Esophagus muscularis mucosa (tissue), 4 donors: ENCODE measurements at regions not wholly inside any gene's neighbourhood (a gene's known extent, or its start where the extent isn't known, plus 50 kb on each side); places are given as distances from the start of the nearest gene placed in this dataset.

Source experiments
- DNase-seq: peaks from one replicate; pipeline ENCODE4 v3.0.0-alpha.2; 2017; ENCODE audit errors: extremely low spot score
- H3K27ac ChIP-seq, 4 donors: fragments of 200-600 bp; sonication (generic); replicated peaks in 1 of 4; 1 replicate in 3 of 4; 2 replicates in 1 of 4; pipeline ENCODE4 v1.5.1; 2016 to 2019; ENCODE audit warnings: mild to moderate bottlenecking in 1 of 4
- H3K27me3 ChIP-seq, 4 donors: fragments of 200-600 bp; sonication (generic); one replicate each; pipeline versions ENCODE4 v1.5.1 to v1.6.0; 2016 to 2019
- H3K36me3 ChIP-seq, 4 donors: fragments of 200-600 bp; sonication (generic); one replicate each; pipeline ENCODE4 v1.5.1; 2016 to 2019
- H3K4me1 ChIP-seq, 4 donors: fragments of 200-600 bp; sonication (generic); one replicate each; pipeline ENCODE4 v1.5.1; 2016 to 2019
- H3K4me3 ChIP-seq, 4 donors: fragments of 200-600 bp; sonication (generic); 1 replicate in 2 of 4; 2 replicates in 2 of 4; pipeline ENCODE4 v1.5.1; 2016 to 2019; ENCODE audit warnings: mild to moderate bottlenecking in 4 of 4, moderate library complexity in 1 of 4
- H3K9me3 ChIP-seq, 4 donors: fragments of 200-600 bp; sonication (generic); 1 replicate in 3 of 4; 2 replicates in 1 of 4; pipeline ENCODE4 v1.5.1; 2016 to 2019
- EP300 ChIP-seq: sonication (generic); formaldehyde crosslinking; IDR thresholded peaks from one replicate; pipeline ENCODE4 v1.6.1; 2017; ENCODE audit warnings: antibody characterized with exemption
- POLR2A ChIP-seq: fragments of 450-650 bp; IDR thresholded peaks from one replicate; pipeline ENCODE4 v1.6.1; 2017; ENCODE audit warnings: antibody characterized with exemption, moderate library complexity, mild to moderate bottlenecking, low read depth
- POLR2AphosphoS5 ChIP-seq, 2 donors: sonication (generic); formaldehyde crosslinking; IDR thresholded peaks; one replicate each; pipeline ENCODE4 v1.6.1; 2017; ENCODE audit warnings: antibody characterized with exemption in 2 of 2
- WGBS: methylation state at CpG from one replicate; pipeline ENCODE4 v1.1.5; 2018; 5-methylcytosine and 5-hydroxymethylcytosine counted together
- intact Hi-C: fragments of 100-400 bp; cut with DNase I; formaldehyde crosslinking; loops from one replicate; pipeline ENCODE4 v1.15.1; 2023
- TF ChIP-seq, protein P1 (sequence below), 3 experiments: fragments of 200-600 bp in 2 of 3; fragments of 450-650 bp in 1 of 3; sonication (generic) in 2 of 3; IDR thresholded peaks; one replicate each; pipeline ENCODE4 v1.5.1; 2017 to 2019; ENCODE audit warnings: antibody characterized with exemption in 3 of 3, mild to moderate bottlenecking in 2 of 3, moderate library complexity in 1 of 3

DNA sequence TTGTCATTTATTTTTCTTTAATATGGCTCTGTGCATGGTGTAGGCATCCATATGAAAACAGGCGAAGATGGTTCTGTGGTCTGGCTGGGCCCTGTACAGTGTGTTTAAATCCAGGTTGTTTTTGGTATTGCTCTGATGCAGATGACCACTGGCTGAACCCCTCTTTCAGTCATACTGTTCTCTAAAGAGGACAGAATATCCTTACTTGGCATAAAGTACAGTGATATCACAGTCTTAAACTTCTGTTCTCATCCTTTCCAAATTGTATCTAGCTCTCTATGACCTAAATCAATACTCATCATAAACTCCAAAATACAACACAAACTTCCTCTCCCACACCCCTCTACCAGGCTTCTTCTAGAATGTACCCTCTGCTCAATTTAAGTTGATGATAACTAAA, 252.7 kb upstream of the FAR2 start:
- peaks cover 0 to 5% (median 0%) of the 10 kb centered on the region in 4 donors for H3K4me1 ChIP-seq
- H3K36me3 ChIP-seq = no peaks in the 10 kb centered on the region
- H3K4me3 ChIP-seq = no peak overlapping the region
- H3K27me3 ChIP-seq = no peaks in the 10 kb centered on the region
- peaks cover 0 to 4% (median 2%) of the 10 kb centered on the region in 4 donors for H3K9me3 ChIP-seq
- no peak for TF ChIP-seq EP300
- TF ChIP-seq POLR2A = no peak
- no peak for TF ChIP-seq POLR2AphosphoS5 (IDR thresholded peaks at IDR 0.05)
- TF ChIP-seq, protein P1, sequence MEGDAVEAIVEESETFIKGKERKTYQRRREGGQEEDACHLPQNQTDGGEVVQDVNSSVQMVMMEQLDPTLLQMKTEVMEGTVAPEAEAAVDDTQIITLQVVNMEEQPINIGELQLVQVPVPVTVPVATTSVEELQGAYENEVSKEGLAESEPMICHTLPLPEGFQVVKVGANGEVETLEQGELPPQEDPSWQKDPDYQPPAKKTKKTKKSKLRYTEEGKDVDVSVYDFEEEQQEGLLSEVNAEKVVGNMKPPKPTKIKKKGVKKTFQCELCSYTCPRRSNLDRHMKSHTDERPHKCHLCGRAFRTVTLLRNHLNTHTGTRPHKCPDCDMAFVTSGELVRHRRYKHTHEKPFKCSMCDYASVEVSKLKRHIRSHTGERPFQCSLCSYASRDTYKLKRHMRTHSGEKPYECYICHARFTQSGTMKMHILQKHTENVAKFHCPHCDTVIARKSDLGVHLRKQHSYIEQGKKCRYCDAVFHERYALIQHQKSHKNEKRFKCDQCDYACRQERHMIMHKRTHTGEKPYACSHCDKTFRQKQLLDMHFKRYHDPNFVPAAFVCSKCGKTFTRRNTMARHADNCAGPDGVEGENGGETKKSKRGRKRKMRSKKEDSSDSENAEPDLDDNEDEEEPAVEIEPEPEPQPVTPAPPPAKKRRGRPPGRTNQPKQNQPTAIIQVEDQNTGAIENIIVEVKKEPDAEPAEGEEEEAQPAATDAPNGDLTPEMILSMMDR (IDR thresholded peaks at IDR 0.05) = no peak
- no peak for DNase-seq
- 85% methylated on average over 1 of the region's 1 CpG for WGBS
- no peak overlapping the region for H3K27ac ChIP-seq
- intact Hi-C loops = no loop called here

DNA sequence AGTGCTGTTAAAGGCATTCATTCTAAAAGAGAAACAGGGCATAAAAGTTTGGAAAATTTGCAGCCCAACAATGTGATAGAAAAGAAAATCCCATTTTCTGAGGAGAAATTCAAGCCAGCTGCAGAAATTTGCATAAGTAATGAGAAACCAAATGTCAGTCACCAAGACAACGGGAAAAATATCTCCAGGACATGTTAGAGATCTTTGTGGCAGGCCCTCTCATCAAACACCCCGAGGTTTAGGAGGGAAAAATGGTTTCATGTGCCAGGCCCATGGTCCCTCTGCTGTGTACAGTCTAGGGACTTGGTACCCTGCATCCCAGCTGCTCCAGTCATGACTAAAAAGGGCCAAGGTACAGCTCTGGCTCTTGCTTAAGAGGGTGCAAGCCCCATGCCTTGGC, 251.0 kb upstream of the FAR2 start:
- Histone ChIP-seq H3K36me3 (no peaks in the 10 kb centered on the region), H3K4me1 (peaks cover 0 to 5% (median 0%) of the 10 kb centered on the region in 4 donors), H3K4me3 (no peak overlapping the region), H3K27me3 (no peaks in the 10 kb centered on the region), H3K9me3 (peaks cover 0 to 8% (median 2%) of the 10 kb centered on the region in 4 donors), H3K27ac (no peak overlapping the region)
- WGBS = 36% methylated on average over 2 of the region's 2 CpGs
- intact Hi-C loops = no loop called here
- DNase-seq = no peak
- TF ChIP-seq EP300 = no peak
- no peak for TF ChIP-seq POLR2A
- TF ChIP-seq POLR2AphosphoS5 (IDR thresholded peaks at IDR 0.05) = no peak
- TF ChIP-seq, protein P1 (IDR thresholded peaks at IDR 0.05) = no peak

DNA sequence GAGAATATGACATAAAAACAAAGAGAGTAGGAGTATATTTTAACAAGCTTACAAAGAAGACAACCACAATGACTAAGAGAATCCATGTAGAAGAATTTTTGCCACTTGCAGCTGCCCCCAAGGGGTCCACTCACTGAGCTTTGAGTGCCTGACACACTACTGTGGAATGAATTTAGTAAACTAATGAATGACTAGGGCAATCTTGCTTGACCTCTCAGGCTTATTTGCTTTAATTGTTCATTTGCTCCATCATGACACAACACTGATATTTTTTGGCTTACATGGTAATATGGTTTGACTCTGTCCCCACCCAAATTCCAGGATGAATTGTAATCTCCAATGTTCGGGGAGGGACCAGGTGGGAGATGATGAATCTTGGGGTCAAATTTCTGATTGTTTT, 249.1 kb upstream of the FAR2 start:
- TF ChIP-seq, protein P1 (IDR thresholded peaks at IDR 0.05) = no peak
- no peak for TF ChIP-seq EP300
- no peak for TF ChIP-seq POLR2AphosphoS5 (IDR thresholded peaks at IDR 0.05)
- TF ChIP-seq POLR2A = no peak
- Histone ChIP-seq H3K27me3 (no peaks in the 10 kb centered on the region), H3K27ac (no peak overlapping the region), H3K4me1 (no peaks in the 10 kb centered on the region), H3K36me3 (no peaks in the 10 kb centered on the region), H3K9me3 (peaks cover 0 to 8% (median 2%) of the 10 kb centered on the region in 4 donors), H3K4me3 (no peak overlapping the region)
- WGBS = 79% methylated on average over 1 of the region's 1 CpG
- intact Hi-C loops = no loop called here
- no peak for DNase-seq

DNA sequence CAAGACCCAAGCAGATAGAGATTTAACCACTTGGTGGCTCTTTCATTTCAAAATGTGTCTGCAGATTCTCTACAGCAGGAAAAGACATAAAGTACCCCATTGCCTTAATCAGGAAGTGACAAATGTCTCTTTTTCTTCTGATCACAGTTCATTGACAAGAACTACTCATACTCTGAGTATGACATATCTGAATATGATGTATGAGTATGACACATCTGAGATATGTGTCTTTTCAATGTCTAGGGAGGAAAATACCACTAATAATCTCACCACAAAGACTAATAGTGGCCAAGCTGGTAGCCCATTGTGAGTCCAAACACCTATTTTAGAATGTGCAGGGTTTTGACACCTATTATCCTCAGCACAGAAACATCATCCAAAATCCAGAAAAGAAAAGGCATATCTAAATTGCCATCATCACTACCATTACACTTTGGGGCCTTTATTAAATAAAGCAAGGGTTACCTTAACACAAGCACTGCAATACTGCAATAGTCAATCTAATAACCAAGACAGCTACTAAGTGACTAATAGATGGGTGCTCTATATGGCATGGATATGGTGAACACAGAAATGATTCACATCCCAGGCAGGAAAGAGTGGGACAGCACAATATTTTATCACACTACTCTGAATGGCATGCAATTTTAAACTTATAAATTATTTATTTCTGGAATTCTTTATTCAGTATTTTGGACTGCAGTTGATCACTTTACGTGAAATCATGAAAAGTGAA, 243.7 kb upstream of the FAR2 start:
- Histone ChIP-seq H3K27ac (no peak overlapping the region), H3K27me3 (no peaks in the 10 kb centered on the region), H3K9me3 (peaks cover 0 to 8% (median 4%) of the 10 kb centered on the region in 4 donors), H3K36me3 (no peaks in the 10 kb centered on the region), H3K4me3 (no peak overlapping the region), H3K4me1 (no peaks in the 10 kb centered on the region)
- no peak for TF ChIP-seq EP300
- no peak for TF ChIP-seq POLR2A
- TF ChIP-seq POLR2AphosphoS5 (IDR thresholded peaks at IDR 0.05) = no peak
- intact Hi-C loops = no loop called here
- 86% methylated on average over 1 of the region's 1 CpG for WGBS
- no peak for DNase-seq

DNA sequence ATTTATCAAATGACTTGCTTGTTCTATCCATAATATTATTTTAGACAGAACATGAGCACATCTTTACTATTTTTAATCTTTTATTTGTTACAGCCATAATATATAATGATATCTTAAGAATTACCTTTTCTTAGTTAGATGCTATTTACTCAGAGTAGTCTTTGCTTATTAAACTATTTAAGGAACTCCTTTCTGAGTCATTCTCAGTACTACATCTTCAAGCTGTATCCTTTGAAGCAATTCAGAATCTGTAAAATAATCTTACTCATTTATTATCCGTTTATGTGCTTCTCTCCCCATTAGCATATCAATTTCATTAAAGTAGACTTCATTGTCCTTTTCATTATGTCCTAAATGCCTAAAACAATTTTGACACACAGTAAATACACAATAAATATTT, 240.4 kb upstream of the FAR2 start:
- H3K4me3 ChIP-seq = no peak overlapping the region
- intact Hi-C loops = no loop called here
- H3K36me3 ChIP-seq = no peaks in the 10 kb centered on the region
- peaks cover 0 to 12% (median 10%) of the 10 kb centered on the region in 4 donors for H3K9me3 ChIP-seq
- no peak overlapping the region for H3K27ac ChIP-seq
- no peaks in the 10 kb centered on the region for H3K4me1 ChIP-seq
- WGBS = 76% methylated on average over 1 of the region's 1 CpG
- no peak for DNase-seq
- H3K27me3 ChIP-seq = no peaks in the 10 kb centered on the region
- TF ChIP-seq POLR2AphosphoS5 (IDR thresholded peaks at IDR 0.05) = no peak
- TF ChIP-seq EP300 = no peak
- no peak for TF ChIP-seq POLR2A
- TF ChIP-seq, protein P1 (IDR thresholded peaks at IDR 0.05) = no peak
